Calu3 (cell line): ENCODE measurements at regions not wholly inside any gene's neighbourhood (a gene's known extent, or its start where the extent isn't known, plus 50 kb on each side); places are given as distances from the start of the nearest gene placed in this dataset.

Experiments used
- BruUV-seq: library from RNA; stranded (reverse); fragments of 400-500 nt; replicated peaks from 2 replicates; lab custom pipeline; 2021; lab: Mats Ljungman, UMichigan
- CTCF ChIA-PET: fragments of 300-600 bp; sonication (Branson Sonifier 250); formaldehyde crosslinking; loops from one replicate; lab custom pipeline; 2022; ENCODE audit warnings: antibody characterized with exemption; lab: Charles Lee
- DNase-seq: peaks from one replicate; pipeline ENCODE4 v3.0.0; 2022
- H3K27ac Mint-ChIP-seq: one replicate; pipeline ENCODE4 v1.8.0; 2022; ENCODE audit warnings: mixed read lengths; ENCODE audit not compliant: unreplicated experiment
- H3K27me3 Mint-ChIP-seq: one replicate; pipeline ENCODE4 v1.8.0; 2022; ENCODE audit warnings: mixed read lengths; ENCODE audit not compliant: unreplicated experiment
- H3K36me3 Mint-ChIP-seq: one replicate; pipeline ENCODE4 v1.8.0; 2022; ENCODE audit warnings: mild to moderate bottlenecking, moderate library complexity, mixed read lengths; ENCODE audit not compliant: insufficient read depth, unreplicated experiment
- H3K4me1 Mint-ChIP-seq: one replicate; pipeline ENCODE4 v1.8.0; 2022; ENCODE audit warnings: mild to moderate bottlenecking, low read depth, mixed read lengths; ENCODE audit not compliant: unreplicated experiment
- H3K4me3 Mint-ChIP-seq: one replicate; pipeline ENCODE4 v1.8.0; 2022; ENCODE audit warnings: mild to moderate bottlenecking, low read depth, moderate library complexity, mixed read lengths; ENCODE audit not compliant: unreplicated experiment
- H3K9me3 Mint-ChIP-seq: one replicate; pipeline ENCODE4 v1.8.0; 2022; ENCODE audit warnings: low read depth, mixed read lengths; ENCODE audit not compliant: unreplicated experiment
- intact Hi-C: fragments of 100-400 bp; cut with micrococcal nuclease; formaldehyde crosslinking; loops from one replicate; pipeline ENCODE4 v1.10.0; 2022; ENCODE audit not compliant: unreplicated experiment
- TF ChIP-seq, protein P1 (sequence below): fragments of 200-600 bp; IDR thresholded peaks from one replicate; pipeline ENCODE4 v1.8.0; 2022; ENCODE audit warnings: antibody characterized with exemption; ENCODE audit not compliant: unreplicated experiment

- no peaks in the 10 kb centered on the region for H3K4me1 Mint-ChIP-seq
- no peak overlapping the region for H3K4me3 Mint-ChIP-seq
- no peak overlapping the region for H3K27ac Mint-ChIP-seq
- no peaks in the 10 kb centered on the region for H3K27me3 Mint-ChIP-seq
- CTCF ChIA-PET, result no interaction called here
- BruUV-seq, result no TSS peak
- no peaks in the 10 kb centered on the region for H3K36me3 Mint-ChIP-seq
- intact Hi-C loops, result no loop called here
- no peaks in the 10 kb centered on the region for H3K9me3 Mint-ChIP-seq
- no peak for DNase-seq
- TF ChIP-seq, protein P1, sequence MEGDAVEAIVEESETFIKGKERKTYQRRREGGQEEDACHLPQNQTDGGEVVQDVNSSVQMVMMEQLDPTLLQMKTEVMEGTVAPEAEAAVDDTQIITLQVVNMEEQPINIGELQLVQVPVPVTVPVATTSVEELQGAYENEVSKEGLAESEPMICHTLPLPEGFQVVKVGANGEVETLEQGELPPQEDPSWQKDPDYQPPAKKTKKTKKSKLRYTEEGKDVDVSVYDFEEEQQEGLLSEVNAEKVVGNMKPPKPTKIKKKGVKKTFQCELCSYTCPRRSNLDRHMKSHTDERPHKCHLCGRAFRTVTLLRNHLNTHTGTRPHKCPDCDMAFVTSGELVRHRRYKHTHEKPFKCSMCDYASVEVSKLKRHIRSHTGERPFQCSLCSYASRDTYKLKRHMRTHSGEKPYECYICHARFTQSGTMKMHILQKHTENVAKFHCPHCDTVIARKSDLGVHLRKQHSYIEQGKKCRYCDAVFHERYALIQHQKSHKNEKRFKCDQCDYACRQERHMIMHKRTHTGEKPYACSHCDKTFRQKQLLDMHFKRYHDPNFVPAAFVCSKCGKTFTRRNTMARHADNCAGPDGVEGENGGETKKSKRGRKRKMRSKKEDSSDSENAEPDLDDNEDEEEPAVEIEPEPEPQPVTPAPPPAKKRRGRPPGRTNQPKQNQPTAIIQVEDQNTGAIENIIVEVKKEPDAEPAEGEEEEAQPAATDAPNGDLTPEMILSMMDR, result no peak
These were observed 311.8 kb downstream of the NDFIP2 start for GRCh38 chr13:79792716-79793115.

DNA sequence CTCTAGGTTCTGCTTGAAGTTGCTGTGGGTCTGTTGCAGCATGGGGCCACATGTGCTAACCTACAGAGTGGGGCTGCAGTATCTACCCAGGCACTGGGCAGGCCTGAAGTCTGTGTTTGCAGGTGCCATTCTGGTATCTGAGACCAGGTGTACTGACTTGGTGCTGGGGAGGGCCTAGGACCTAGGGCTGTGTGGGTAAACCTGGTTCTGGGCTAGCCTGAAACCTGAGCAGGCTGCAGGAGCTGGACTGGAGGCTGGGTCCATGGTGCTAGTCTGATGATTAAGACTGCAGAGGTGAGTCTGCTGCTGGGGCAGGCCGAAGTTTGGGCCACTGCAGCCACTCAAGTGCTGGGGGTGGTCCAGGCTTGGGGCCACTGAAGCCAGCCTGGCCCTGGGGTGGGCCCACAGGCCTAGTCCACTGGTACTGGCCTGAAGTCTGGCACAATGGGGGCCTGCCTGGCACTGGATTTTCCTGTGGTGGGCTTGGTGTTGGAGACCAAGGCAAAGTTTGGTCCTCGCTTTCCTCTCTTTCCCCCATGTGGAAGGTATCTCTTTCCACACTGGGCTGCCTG is 310.6 kb downstream of the NDFIP2 start:
- Mint-ChIP-seq H3K9me3 (no peaks in the 10 kb centered on the region), H3K4me3 (no peak overlapping the region), H3K27me3 (no peaks in the 10 kb centered on the region), H3K4me1 (no peaks in the 10 kb centered on the region), H3K36me3 (no peaks in the 10 kb centered on the region), H3K27ac (no peak overlapping the region)
- CTCF ChIA-PET, result interaction anchor here (0.6 kb wide), 1 partner anchor 383 kb away, joined by 4 read pairs; no protein-coding TSS in a partner anchor
- BruUV-seq, result no TSS peak
- intact Hi-C loops, result no loop called here
- TF ChIP-seq, protein P1, result no peak
- no peak for DNase-seq

DNA sequence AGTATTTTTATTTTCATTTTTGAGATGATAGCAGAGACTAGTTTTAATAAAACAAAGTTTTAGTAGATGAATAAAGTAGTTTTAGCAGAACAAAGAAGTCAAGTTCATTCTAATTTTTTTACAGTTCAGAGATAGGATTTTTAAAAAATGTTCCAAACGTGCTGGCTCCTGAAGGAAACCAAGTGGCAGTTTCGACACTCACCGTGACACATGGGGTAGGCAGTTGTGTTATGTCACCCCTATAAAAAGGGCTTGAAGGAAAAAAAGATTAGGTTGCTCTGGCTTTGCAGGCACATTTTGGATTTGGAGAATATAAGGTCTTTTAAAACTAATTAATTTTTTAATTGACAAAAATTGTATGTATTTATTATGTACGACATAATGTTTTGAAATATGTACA is 305.2 kb downstream of the NDFIP2 start:
- BruUV-seq, result no TSS peak
- Mint-ChIP-seq H3K36me3 (no peaks in the 10 kb centered on the region), H3K4me3 (no peak overlapping the region), H3K27me3 (no peaks in the 10 kb centered on the region), H3K4me1 (no peaks in the 10 kb centered on the region), H3K27ac (no peak overlapping the region), H3K9me3 (no peaks in the 10 kb centered on the region)
- intact Hi-C loops, result no loop called here
- CTCF ChIA-PET, result no interaction called here
- TF ChIP-seq, protein P1, result no peak
- DNase-seq, result no peak

- Mint-ChIP-seq H3K27me3 (no peaks in the 10 kb centered on the region), H3K4me3 (no peak overlapping the region), H3K36me3 (no peaks in the 10 kb centered on the region), H3K9me3 (no peaks in the 10 kb centered on the region), H3K27ac (no peak overlapping the region), H3K4me1 (no peaks in the 10 kb centered on the region)
- intact Hi-C loops, result no loop called here
- TF ChIP-seq, protein P1, result no peak
- no TSS peak for BruUV-seq
- CTCF ChIA-PET, result no interaction called here
- DNase-seq, result peak; percentile 30
These were observed 301.7 kb downstream of the NDFIP2 start for GRCh38 chr13:79782541-79783205.
